C4-2B (cell line): ENCODE measurements at regions not wholly inside any gene's neighbourhood (a gene's known extent, or its start where the extent isn't known, plus 50 kb on each side); places are given as distances from the start of the nearest gene placed in this dataset.

Experiments used
- CTCF ChIP-seq: fragments of 450-650 bp; conservative IDR thresholded peaks from 2 replicates; pipeline ENCODE4 v1.5.1; 2017; ENCODE audit warnings: mild to moderate bottlenecking
- ZFX ChIP-seq: fragments of 450-650 bp; IDR thresholded peaks from 2 replicates; pipeline ENCODE4 v1.6.1; 2017

GRCh38 chr6:158906926-158907325 lies 87.8 kb upstream of the EZR start:
- no peak for TF ChIP-seq CTCF
- TF ChIP-seq ZFX, result no peak
